Astrocyte of the spinal cord (primary cell): ENCODE measurements at regions not wholly inside any gene's neighbourhood (a gene's known extent, or its start where the extent isn't known, plus 50 kb on each side); places are given as distances from the start of the nearest gene placed in this dataset.

Source experiments
- DNase-seq: peaks from one replicate; pipeline ENCODE4 v3.0.0; 2011; ENCODE audit warnings: low read depth, low spot score
- H3K4me3 ChIP-seq: 2 replicates; pipeline ENCODE4 v1.5.1; 2011; ENCODE audit warnings: low read depth, mild to moderate bottlenecking, low read length, moderate library complexity
- in situ Hi-C: cut with HindIII; loops from 2 replicates; pipeline ENCODE4 v1.10.0; 2017; ENCODE audit warnings: low sequenced_read_pairs
- TF ChIP-seq, protein P1 (sequence below): IDR thresholded peaks from 2 replicates; pipeline ENCODE4 v1.5.1; 2012; ENCODE audit warnings: low read depth, mild to moderate bottlenecking, low read length, inconsistent platforms

DNA sequence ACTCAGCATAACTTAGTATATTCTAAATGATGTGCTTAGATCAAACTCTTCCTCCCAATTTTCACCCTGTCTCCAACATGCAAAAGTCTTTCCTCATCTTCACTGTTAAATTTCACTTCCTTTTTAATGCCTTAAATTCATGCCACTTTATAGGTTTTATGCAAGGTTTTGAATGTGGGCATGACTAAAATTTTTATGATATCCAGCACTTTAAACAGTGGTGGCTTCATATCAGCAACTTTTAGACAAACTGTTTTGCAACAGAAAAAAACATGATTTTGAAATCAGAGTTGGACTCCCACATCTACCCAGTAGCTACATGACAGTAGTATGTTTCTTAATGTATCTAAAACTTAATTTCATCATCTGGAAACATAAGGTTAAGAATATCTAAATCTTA is 84.7 kb upstream of the ZP4 start:
- no peak for DNase-seq
- TF ChIP-seq, protein P1, sequence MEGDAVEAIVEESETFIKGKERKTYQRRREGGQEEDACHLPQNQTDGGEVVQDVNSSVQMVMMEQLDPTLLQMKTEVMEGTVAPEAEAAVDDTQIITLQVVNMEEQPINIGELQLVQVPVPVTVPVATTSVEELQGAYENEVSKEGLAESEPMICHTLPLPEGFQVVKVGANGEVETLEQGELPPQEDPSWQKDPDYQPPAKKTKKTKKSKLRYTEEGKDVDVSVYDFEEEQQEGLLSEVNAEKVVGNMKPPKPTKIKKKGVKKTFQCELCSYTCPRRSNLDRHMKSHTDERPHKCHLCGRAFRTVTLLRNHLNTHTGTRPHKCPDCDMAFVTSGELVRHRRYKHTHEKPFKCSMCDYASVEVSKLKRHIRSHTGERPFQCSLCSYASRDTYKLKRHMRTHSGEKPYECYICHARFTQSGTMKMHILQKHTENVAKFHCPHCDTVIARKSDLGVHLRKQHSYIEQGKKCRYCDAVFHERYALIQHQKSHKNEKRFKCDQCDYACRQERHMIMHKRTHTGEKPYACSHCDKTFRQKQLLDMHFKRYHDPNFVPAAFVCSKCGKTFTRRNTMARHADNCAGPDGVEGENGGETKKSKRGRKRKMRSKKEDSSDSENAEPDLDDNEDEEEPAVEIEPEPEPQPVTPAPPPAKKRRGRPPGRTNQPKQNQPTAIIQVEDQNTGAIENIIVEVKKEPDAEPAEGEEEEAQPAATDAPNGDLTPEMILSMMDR, result no peak
- in situ Hi-C loops, result no loop called here
- no peak overlapping the region for H3K4me3 ChIP-seq

DNA sequence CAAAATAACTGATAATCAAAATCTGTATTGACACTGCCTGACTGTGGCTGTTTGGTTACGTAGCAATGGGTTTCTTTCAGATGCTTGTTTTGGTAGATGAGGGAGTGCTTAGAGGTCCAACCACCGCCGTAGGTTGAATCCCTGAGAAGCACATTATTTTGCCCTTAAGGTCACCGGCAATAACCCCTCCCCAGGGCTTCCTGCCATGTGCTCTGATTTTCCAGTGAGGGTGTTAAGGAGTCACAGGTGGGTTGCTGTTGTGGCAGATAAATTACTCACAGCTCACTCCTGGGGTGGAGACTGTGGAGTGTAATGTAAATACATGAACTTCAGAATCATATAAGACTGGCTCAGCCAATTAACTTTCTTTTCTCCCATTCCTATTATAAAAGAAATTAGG is 81.5 kb upstream of the ZP4 start:
- H3K4me3 ChIP-seq, result no peak overlapping the region
- TF ChIP-seq, protein P1, result no peak
- in situ Hi-C loops, result no loop called here
- no peak for DNase-seq

DNA sequence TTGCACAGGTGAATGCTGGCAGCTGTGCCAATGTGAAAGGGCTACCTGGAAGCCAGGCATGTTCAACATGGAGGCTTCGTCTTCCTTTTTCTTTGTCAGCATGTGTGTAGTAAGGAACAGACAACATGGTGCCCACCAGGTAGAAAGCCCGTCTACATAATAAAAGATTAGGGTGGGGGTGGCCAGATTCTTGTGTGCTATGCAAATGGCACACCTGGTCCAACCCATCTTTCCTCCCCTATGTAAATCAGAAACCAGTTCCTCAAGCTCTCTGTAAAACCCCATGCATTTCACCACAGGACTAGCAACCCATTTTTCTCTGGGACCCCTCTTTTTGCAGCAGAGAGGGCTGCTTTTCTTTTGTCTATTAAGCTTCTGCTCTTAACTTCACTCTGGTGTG is 72.3 kb upstream of the ZP4 start:
- TF ChIP-seq, protein P1, result no peak
- no peak for DNase-seq
- in situ Hi-C loops, result no loop called here
- no peak overlapping the region for H3K4me3 ChIP-seq

DNA sequence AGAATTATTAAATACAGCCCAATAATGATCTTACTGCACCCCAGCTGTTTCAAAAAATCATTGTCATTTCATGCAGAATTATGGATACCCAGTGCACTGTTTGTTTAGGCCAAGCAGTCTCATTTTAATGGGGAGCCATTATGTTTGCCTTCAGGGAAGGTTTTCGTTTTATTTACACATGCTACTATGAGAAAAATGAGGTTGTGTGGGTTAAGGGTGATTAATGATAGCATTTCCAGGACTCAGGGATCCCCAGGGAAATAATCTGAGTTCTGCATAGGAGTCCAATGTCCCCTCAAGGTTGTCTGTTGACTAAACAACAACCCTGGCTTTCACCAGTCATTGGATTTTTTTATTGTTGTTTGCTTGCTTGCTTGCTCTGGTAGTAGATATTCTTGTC is 71.0 kb upstream of the ZP4 start:
- H3K4me3 ChIP-seq, result no peak overlapping the region
- in situ Hi-C loops, result no loop called here
- DNase-seq, result no peak
- TF ChIP-seq, protein P1, result no peak

DNA sequence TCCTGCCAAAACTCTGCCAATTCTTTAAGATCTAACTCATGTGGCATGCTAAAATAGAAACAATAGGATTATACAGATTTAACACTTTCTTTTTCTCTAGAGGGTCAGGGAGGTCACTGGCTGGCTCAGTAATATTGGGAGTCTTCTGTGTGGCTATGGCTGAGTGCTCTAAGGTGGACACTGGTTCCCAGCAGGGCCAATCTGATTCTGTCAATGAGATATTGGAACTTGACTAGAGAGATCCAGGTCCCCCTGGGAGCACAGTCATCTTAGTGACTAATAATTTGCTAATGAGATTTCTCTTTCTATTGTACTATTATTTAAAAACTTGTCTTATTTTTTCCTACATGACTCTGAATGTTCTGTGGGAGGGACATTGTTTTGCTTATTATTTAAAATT is 69.1 kb upstream of the ZP4 start:
- H3K4me3 ChIP-seq, result no peak overlapping the region
- TF ChIP-seq, protein P1, result no peak
- in situ Hi-C loops, result no loop called here
- DNase-seq, result no peak

DNA sequence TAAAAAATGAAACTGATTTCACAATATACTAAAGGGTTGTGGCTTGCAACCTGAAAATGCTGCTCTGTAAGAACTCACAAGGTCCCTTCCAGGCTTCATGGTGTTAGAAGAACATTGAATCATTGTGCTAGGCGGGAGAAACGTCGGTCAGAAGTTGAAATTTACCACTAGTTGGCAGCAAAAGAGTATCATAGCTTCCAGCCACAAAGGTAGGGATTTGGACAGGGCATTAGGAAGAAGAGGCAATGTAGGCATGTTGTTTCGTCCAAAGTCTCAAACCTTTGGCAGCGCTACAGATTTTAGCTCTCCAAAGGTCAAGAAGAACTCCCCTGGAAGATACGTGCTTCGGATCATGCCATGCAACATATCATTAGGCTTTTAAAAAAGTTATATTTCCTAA is 62.5 kb upstream of the ZP4 start:
- DNase-seq, result no peak
- in situ Hi-C loops, result no loop called here
- H3K4me3 ChIP-seq, result no peak overlapping the region
- TF ChIP-seq, protein P1, result no peak
